Activated gamma-delta T cell (primary cell): ENCODE measurements at regions not wholly inside any gene's neighbourhood (a gene's known extent, or its start where the extent isn't known, plus 50 kb on each side); places are given as distances from the start of the nearest gene placed in this dataset.

Experiments used
- DNase-seq: peaks from one replicate; lab custom pipeline; 2025; lab: John Stamatoyannopoulos, UW

DNA sequence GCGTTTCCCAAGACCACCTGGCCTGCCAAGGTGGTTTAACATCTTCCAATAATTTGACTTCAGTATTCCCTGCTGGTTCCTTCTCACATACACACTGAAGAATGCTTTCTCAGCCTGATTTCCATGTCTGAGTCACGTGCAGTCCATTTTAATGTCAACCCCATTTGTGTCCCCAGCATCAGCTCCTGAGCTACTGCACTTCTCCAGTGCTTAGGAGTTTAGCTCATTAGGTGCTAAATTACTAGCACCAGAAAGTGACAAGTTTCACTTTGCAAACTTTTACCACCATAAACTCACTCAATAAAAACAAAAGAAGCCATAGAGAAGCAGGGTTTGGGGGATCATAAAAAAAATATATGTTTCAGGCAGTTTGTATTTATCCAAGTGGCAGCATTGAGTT is 279.3 kb upstream of the SORCS1 start:
- no peak for DNase-seq

DNA sequence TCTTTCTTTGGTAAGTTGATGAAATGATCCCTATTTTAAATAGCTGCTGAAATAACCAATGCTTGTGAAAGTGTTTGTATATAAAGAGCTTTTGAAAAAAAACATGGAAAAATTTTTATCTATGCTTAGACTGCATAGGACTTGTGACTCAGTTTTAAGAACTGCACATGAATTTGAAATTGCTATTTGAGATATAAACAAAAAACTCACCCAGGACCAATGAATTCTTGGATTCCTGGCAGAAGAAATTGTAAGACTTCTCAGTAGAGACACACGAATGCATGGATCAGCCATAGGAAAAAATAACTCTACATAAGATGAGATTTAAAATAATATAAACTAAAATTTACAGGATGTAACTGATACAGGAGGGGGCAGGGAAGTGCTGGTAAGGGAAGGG is 278.8 kb upstream of the SORCS1 start:
- no peak for DNase-seq

DNA sequence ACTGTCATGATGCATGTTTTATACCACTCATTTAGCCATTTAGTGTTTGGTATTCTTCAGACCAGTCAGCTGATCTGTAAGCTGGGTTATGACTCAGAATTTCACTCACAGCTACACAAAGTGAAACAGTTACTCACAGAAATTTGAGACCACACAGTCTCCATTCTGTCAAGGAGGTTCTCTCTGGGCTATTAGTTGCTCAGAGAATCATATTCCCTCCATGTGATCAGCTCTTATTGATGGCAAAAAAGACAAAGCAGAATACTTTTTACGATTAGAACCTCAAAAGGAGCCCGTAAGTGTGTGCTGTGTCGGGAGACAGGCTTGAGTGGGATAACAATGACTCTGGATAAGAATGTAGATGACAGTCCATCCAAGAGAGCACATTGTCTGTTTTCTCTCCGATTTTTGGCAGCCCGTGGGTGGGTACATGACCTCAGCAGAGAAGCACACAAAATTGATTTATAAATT is 277.6 kb upstream of the SORCS1 start:
- DNase-seq, result no peak

DNA sequence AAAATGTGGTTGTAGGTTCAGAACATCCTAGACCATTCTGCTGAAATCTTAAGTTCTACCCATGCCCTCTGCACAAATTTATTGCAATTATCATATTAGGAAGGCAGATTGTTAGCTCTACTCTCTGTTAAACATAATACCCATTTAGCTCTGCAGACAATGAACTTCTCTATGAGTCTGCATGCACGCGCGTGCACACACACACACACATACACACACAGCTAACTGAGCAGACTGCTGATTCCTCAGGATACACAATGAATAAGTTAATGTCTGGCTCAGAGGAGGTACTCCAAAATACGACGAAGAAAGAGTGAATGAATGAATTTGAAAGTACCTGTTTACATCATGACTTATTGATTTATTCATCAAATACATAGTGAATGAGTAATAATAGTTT is 276.2 kb upstream of the SORCS1 start:
- no peak for DNase-seq

DNA sequence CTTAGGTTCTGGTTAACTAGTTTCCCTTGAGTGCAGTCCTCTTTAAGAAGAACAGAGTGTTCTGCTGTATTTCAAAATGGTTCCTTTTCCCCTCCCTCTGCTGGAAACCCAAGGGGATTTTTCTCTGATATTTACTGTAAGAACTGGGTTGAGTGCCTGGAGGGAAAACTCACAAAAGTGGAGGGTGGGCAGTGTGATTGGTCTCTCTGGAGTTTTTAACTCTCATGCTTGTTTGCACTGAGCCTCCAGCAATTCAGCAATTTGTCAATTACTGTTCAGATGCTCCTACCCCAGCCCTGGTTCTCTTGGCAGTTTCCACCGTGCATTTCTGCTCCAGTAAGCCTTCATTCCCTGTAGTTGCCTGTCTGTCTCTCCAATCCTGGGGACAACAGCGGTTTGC is 273.4 kb upstream of the SORCS1 start:
- no peak for DNase-seq

DNA sequence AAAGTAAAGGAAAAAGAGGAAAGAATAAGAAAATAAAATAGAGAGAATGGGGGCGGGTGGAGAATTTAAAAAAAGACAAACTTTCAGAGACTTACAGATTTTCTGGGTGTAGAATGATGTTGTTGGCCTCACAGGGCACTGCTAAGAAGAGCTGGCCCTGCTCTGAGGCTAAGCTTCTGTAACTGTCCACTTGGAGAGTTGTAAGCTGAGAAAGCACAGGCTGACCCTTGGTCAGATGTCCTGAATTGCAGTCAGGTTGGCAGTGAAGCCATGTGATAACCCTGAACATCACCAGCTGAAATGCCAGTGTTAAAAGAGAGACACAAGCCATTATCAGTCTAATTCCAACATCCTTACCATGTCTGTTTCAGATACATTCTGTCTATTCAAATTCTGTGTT is 272.1 kb upstream of the SORCS1 start:
- DNase-seq, result no peak

DNA sequence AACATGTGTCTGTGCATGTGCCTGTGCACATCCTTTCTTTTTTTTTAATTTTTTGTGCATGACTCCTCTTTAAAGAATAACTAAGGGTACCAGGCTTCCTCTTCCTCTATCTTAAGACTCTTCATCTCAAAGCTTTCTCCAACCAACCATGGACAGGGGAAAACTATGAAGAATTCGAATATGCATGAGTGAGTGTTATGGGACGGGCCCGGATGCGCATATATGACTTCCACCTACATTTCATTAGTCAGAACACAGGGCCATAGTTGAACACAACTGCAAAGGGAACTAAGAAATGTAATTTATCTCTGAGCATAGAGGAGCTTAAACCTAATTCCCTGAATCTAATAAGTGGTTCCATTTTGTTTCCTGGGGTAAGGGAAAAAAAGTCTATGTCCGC is 270.3 kb upstream of the SORCS1 start:
- DNase-seq, result no peak

DNA sequence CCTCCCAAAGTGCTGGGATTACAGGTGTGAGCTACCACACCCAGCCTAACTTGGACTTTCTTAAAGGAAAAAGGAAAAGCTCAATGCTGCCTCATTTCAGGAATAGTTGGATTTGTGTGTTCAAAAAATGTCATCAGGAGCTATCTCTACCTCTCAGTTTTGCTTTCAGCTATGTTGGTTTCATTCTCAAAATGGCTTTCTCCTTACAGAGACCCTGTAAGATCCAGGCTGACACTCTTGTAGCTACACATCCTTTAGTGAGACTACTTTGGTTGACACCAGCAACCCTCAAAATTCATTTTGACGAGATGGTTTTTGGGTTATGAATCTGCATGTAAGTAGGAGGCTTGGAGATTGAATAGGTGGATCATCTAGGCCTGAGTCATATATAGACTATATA is 269.7 kb upstream of the SORCS1 start:
- no peak for DNase-seq

DNA sequence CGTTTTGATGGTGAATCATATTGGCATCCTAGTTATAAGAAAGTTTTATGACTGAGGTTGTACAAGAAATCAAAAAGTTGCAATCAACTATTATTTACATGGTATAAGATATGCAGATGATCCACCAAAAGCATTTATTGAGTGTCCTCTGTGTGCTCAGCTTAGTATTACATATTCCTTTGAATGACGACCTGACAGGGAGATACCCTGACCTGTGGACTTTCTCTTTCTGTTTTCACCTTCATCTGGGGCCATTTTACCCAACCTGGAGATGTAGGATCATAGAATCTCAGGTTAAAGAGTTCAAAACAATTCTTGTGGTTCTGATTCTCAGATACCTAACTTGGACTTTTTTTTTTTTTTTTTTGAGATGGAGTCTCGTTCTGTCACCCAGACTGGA is 269.1 kb upstream of the SORCS1 start:
- no peak for DNase-seq

DNA sequence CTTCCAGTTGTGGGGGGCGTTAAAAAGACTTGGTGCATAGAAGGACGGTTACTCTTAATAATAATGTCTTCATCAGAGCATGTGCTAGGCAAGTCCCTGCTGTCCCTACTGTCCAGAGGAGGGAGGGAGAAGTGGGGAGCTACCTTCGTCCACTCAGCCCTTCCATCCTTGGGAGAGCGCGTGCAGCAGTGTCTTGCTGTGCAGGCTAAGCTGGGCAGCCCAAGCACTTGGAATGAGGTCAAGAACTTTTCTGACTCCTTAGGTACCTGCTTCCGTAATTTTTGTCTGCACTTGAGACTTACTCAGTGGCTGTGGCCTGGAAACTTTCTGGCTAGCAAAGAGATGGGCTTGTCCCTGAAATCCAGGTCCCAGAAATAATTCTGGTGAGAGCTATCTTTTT is 265.9 kb upstream of the SORCS1 start:
- DNase-seq, result no peak

DNA sequence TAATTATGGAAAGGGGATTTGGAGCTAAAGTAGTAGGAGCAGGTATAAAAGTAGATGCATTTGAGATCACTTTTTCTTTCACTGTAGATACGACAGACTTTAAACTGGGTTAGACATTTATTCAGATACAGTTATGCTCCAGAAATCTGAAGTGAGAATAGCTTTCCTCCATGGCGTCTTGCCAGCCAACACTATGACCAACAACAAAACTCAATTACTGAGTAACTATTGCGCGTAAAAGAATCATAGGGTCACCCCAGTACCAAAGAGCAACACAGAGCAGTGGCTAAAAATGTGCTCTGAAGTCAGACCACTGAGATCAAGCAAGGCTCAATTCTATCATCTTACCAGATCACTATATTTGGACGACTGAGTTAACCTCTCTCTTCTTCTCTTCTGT is 262.5 kb upstream of the SORCS1 start:
- DNase-seq, result no peak

DNA sequence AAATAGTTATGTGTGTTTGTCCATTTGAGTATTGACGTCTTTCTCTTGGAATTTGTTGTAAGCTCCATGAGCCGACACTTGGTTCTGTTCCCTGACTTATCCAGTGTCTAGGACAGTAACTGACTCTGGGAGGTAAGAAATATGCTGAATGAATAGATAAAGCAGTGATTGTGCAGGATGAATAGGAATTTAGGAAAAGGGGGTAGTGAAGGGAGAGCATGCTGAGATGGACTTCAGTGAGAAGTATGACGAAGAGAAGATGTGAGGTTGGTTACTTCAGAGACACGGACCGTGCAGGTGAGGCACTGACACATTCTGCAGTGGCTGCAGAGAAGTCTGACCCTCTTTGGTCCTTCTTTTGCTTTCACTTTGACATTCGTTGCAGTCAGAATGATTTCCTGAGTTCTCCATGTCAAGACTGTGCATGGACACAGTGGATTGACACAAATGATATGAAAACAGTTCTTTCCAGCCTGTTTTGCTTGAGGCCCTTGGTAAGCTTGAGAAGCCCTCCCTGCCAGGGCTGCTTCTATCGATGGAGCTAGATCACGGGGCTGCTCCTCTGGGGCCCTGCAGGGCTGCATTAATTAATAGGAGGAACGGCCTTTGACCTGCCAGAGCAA is 261.5 kb upstream of the SORCS1 start:
- no peak for DNase-seq

DNA sequence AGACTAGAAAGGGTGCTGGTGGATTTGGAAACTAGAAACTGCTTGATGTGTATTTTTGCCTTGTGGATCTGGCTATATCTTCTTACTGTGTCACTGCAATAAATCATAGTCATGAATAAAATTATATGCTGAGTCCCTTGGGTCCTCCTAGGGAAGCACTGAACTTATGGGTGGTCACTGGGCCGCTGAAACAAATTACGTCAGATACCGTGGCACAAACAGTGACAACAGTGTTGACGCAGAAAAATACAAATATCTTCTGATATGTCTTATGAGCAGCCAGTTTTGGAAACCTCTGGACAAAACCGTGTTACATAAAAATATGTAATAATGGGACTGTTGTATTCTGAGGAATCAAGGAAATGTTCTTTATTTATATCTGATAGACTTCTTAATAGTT is 260.1 kb upstream of the SORCS1 start:
- DNase-seq, result no peak

DNA sequence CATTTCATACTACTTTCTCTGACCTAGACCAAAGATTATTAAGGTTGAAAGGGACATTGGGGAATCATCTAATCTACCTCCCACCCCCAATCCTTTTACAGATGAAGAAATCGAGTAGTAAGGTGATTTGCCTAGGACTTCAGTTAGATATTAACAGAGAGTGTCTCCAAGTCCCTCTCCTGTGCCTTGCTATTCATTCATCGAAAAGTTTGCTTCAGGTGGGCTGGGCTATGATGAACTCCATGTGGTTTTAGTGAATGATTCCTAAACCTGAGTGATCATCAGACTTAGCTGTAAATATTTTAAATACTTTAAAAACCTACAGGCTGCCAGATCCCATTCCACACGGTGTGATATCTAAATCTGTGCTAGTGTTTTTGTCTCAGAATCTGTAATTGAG is 259.4 kb upstream of the SORCS1 start:
- DNase-seq, result no peak

DNA sequence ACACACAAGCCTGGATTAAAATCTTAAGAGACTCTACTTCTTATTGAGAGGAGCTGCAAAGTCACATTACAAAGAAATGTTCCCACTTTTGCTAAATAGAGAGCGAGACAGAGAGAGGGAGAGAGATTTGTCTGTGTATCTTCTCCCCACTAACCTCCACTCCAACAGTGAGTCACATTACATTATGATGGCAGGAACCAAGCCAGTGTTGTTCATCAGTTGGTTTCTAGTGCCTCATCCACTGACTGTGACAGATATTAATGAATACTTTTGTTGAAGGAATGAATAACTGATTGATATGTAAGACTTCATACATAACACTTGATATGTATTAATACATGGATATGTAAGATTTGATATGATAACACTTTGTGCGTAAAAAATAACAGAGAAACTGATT is 258.2 kb upstream of the SORCS1 start:
- no peak for DNase-seq

DNA sequence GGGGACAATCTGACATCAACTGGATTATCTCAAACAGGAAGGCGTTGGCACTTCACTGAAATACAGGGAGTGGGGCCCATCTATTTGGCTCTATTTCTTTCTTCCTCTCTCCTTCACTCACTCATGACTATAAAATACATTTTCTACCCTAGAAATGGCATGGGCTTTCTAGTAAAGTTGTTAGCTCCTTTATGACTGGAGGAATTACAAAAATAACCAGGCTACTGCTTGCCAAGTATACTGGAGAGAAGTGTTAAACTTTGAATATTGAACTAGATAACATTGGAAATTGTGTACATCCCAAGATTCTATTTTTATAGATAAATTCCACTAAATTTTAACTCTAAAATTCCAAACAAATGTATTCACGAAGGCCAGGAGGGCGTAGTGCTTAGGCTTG is 255.7 kb upstream of the SORCS1 start:
- DNase-seq, result no peak

DNA sequence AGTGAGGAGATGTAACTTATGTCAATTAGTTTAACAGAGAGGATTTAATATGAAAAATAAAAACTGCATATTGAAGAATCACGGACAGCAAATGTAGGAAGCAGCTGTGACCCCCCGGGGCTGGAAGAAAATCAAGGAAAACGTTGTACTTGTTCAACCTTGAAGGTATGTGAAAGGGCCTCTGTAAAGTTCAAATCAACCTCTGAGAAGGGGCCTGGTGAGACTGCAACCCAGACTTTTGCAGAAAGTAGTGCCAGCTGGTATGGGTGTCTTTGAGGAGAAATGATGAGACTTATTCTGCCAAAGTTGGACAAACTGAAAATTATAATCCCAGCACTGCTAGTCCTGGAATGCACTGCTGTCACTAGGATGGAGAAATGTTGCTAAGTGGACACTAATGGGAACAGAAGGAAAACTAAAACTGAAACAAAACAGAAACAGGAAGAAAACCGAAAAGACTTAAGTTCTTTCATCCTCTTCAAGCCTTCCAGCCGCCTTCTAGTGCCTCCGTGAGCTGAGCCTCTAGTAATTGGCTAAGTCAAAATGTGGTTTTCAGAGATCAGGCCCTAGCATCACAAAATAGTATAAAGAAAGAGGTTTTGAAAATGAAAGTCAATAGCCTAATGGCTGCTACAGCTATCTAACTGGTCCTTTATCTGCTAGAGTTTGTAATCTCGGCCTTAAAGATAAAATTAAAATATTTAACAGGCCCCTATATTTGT is 253.7 kb upstream of the SORCS1 start:
- no peak for DNase-seq

DNA sequence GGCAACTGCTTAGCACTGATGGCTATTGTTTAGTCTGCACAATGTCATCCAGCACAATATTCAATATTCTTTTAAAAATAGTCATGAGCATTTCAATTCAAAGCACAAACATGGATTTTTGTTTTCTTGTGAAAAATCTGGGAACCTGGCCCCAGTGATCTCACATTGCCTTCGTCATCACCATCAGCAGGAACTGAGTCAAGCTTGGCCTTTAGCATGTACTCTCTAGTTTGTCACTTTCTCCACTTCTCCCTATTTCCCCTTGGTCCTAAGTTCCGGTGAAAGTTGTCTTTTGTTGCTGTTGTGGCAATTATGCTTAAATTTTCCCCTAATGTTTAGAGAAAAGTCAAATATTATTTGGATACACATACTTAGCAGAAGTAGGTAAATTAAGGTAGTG is 252.9 kb upstream of the SORCS1 start:
- no peak for DNase-seq

DNA sequence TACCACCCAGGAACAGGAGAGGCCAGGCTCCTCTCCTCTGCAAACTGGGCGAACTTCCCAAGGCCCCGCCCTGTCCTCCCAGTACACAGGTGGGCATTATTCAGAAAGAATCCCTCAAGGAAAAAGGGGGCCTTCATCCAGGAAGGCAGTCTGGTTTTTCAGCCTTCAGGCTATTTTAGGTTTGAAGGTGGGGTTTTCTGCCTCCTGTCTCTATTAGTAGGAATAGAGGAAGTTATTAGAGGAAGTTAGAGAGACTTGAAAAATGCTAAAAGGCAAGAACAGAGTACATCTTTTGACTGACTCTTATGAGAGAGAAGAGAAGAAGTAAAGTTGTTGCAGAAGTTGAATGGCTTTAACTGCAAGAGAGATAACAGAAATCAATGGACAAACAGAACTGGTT is 250.9 kb upstream of the SORCS1 start:
- no peak for DNase-seq

DNA sequence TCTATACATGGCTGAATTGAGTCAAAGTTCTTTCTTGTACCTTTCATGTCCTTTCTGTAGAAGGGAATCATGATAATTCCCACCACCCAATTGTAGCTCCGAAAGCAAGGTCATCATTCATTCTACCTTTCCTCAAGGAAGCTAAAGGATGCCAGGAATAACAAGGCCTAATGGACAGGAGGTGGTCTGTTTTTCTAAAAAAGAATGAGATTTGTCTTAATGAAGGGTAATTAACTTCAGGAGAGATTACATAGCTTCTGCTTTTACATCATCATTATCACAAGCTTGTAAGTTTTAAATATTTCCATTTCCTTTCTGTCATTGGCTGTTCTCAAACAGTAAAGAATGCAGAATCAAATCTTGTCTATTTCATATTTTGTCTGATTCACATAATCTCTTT is 249.5 kb upstream of the SORCS1 start:
- no peak for DNase-seq

DNA sequence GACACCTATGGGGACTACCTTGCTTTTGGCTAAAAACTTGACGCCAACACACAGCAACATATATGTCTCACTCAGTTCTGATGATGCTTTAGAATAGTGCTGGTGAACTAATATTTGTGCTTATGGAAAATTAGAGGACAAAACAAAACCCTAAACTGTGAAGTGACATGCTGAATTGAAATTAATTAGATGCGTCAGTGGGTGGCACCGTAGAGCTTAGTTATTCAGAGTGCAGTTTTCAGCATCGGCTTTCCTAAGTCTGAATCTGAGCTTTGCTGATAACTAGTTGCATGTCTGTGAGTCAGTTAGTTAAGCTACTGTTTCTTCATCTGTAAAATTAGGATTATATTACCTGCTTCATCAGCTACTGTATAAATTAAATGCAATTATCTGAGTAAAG is 245.0 kb upstream of the SORCS1 start:
- no peak for DNase-seq

DNA sequence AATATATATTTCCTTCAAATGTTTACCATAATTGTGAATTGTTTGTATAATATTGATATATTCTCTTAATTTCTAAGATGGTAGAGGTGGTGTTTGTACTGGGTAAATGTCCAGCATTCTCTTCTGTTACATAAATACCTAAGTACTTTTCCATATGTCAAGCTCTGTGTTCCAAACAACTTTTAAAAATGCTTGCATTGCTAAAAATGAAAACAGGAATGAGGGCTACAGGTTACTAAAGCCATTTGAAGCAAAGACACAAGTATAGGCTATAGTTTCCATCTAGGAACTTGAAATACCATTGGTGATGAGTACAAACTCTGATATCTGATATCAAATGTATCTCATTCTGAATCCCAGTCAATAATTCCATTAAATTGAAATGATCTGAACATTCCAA is 233.6 kb upstream of the SORCS1 start:
- no peak for DNase-seq

DNA sequence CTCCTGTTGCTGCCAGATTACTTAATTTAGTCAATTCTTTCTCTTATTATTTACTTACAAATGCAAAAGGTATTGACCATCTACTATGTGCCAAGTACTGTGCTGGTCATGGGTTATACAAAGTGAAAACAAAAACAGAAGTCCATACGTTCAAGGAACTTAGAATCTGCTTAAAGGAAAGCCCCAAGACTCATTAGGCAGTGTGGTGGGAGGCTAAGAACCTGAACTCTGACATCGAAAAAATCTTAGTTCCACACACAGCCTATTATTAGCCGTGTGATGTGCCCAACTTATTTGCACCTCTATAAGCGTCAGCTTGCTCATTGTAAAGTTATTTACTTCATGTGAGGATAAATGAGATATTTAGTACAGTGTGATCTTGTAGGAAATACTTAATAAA is 227.4 kb upstream of the SORCS1 start:
- no peak for DNase-seq

DNA sequence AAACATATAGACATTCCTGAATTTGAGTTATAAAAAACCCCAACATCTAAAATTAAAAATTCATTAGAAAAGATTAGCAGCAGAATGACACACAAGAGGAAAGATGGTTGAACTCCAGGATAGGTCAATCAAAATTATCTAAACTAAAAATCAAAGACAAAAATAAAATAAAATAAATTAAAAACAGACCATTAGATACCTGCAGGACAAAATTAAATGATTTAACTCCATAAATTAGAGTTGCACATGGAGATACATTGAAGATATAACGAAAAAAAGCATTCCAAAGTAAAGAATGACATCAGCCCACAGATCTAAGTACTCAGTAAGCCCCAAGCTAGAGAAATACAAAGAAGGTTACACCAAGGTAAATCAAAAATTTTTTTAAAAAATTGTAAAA is 226.1 kb upstream of the SORCS1 start:
- DNase-seq, result no peak
